SK-N-SH (cell line): ENCODE measurements at regions not wholly inside any gene's neighbourhood (a gene's known extent, or its start where the extent isn't known, plus 50 kb on each side); places are given as distances from the start of the nearest gene placed in this dataset.

ENCODE experiments used
- EP300 ChIP-seq, 2 experiments: IDR thresholded peaks; 2 replicates each; pipeline versions ENCODE4 v1.4.0 to v1.6.1; 2012; ENCODE audit warnings: borderline replicate concordance in 1 of 2, low read depth in 1 of 2, low read length in 1 of 2
- EZH2phosphoT487 ChIP-seq: fragments of 200-600 bp; sonication (generic); IDR thresholded peaks from 2 replicates; pipeline ENCODE4 v1.6.1; 2017; ENCODE audit warnings: low read depth, mixed run types, mild to moderate bottlenecking, antibody characterized with exemption, moderate library complexity, borderline replicate concordance
- FOXJ3 ChIP-seq: sonication (generic); formaldehyde crosslinking; IDR thresholded peaks from 2 replicates; pipeline ENCODE4 v1.5.1; 2020; ENCODE audit warnings: mild to moderate bottlenecking, missing genetic modification reagents
- FOXM1 ChIP-seq: IDR thresholded peaks from 2 replicates; pipeline ENCODE4 v1.4.0; 2012; ENCODE audit warnings: low read depth, mild to moderate bottlenecking
- MAX ChIP-seq: IDR thresholded peaks from 2 replicates; pipeline ENCODE4 v1.4.0; 2012; ENCODE audit warnings: low read depth
- NFIC ChIP-seq: IDR thresholded peaks from 2 replicates; pipeline ENCODE4 v1.4.0; 2012; ENCODE audit warnings: borderline replicate concordance
- NRF1 ChIP-seq: IDR thresholded peaks from 2 replicates; pipeline ENCODE4 v1.6.1; 2012; ENCODE audit warnings: low read depth, mild to moderate bottlenecking, low read length
- POLR2AphosphoS5 ChIP-seq: IDR thresholded peaks from 2 replicates; pipeline ENCODE4 v1.6.1; 2012; ENCODE audit warnings: low read depth, low read length
- RCOR1 ChIP-seq: fragments of 150-350 bp; IDR thresholded peaks from 2 replicates; pipeline ENCODE4 v1.6.1; 2017; ENCODE audit warnings: antibody characterized with exemption, low read length
- RFX5 ChIP-seq: IDR thresholded peaks from 2 replicates; pipeline ENCODE4 v1.6.1; 2012; ENCODE audit warnings: mild to moderate bottlenecking, improper control_type of control experiment, low read length
- TAF1 ChIP-seq: IDR thresholded peaks from 2 replicates; pipeline ENCODE4 v1.6.1; 2012; ENCODE audit warnings: low read depth, mild to moderate bottlenecking, low read length, moderate library complexity, borderline replicate concordance
- TEAD4 ChIP-seq: IDR thresholded peaks from 2 replicates; pipeline ENCODE4 v1.4.0; 2012; ENCODE audit warnings: mild to moderate bottlenecking, borderline replicate concordance; ENCODE audit not compliant: insufficient read depth
- TF ChIP-seq, protein P1 (sequence below): fragments of 200-600 bp; sonication (generic); IDR thresholded peaks from 2 replicates; pipeline ENCODE4 v1.6.1; 2017; ENCODE audit warnings: antibody characterized with exemption, mild to moderate bottlenecking, moderate library complexity
- TF ChIP-seq, protein P2 (sequence below): fragments of 150-350 bp; IDR thresholded peaks from 2 replicates; pipeline ENCODE4 v1.6.1; 2017; ENCODE audit warnings: antibody characterized with exemption, low read length, low read depth, borderline replicate concordance

DNA sequence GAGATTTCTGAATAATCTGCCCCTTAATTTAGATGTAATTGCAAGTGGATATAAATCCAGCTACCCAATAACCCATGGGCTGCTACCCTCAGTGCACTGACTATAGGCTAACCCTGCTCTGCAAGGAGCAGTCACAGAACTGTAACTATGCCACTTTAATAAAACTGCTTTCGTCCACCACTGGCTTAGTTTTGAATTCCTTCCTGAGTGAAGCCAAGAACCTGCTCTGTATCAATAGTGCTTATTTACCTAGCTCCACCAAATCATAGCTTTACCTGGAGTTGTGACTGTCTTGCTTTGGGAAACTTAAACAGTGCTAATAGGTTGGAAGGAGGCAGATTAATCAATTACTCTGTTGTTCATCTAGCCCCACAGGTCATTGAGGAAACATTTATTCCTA lies 1524.4 kb upstream of the SEL1L start:
- no peak for TF ChIP-seq TAF1
- TF ChIP-seq, protein P1, sequence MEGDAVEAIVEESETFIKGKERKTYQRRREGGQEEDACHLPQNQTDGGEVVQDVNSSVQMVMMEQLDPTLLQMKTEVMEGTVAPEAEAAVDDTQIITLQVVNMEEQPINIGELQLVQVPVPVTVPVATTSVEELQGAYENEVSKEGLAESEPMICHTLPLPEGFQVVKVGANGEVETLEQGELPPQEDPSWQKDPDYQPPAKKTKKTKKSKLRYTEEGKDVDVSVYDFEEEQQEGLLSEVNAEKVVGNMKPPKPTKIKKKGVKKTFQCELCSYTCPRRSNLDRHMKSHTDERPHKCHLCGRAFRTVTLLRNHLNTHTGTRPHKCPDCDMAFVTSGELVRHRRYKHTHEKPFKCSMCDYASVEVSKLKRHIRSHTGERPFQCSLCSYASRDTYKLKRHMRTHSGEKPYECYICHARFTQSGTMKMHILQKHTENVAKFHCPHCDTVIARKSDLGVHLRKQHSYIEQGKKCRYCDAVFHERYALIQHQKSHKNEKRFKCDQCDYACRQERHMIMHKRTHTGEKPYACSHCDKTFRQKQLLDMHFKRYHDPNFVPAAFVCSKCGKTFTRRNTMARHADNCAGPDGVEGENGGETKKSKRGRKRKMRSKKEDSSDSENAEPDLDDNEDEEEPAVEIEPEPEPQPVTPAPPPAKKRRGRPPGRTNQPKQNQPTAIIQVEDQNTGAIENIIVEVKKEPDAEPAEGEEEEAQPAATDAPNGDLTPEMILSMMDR, result no peak
- no peak for TF ChIP-seq POLR2AphosphoS5
- no peak for TF ChIP-seq EP300 (IDR thresholded peaks at IDR 0.05; ENCODE audit: borderline replicate concordance in 1 of 2, low read depth in 1 of 2, low read length in 1 of 2)
- TF ChIP-seq EZH2phosphoT487, result no peak
- TF ChIP-seq NFIC, result no peak
- no peak for TF ChIP-seq RFX5
- no peak for TF ChIP-seq RCOR1
- TF ChIP-seq MAX, result no peak
- TF ChIP-seq TEAD4, result no peak
- TF ChIP-seq FOXM1, result no peak
- no peak for TF ChIP-seq NRF1
- no peak for TF ChIP-seq FOXJ3 (CRISPR knock-in tag)
- TF ChIP-seq, protein P2, sequence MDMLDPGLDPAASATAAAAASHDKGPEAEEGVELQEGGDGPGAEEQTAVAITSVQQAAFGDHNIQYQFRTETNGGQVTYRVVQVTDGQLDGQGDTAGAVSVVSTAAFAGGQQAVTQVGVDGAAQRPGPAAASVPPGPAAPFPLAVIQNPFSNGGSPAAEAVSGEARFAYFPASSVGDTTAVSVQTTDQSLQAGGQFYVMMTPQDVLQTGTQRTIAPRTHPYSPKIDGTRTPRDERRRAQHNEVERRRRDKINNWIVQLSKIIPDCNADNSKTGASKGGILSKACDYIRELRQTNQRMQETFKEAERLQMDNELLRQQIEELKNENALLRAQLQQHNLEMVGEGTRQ, result no peak
